H9 (cell line): ENCODE measurements at regions not wholly inside any gene's neighbourhood (a gene's known extent, or its start where the extent isn't known, plus 50 kb on each side); places are given as distances from the start of the nearest gene placed in this dataset.

ENCODE experiments used
- DNase-seq: peaks from one replicate; pipeline ENCODE4 v3.0.0-alpha.2; 2017
- H2AFZ ChIP-seq: one replicate; pipeline ENCODE4 v1.6.1; 2013; ENCODE audit warnings: mild to moderate bottlenecking, low read length, control low read depth, moderate library complexity
- H2AK5ac ChIP-seq: 2 replicates; pipeline ENCODE4 v1.6.1; 2013; ENCODE audit warnings: low read length, control low read depth, mixed read lengths; ENCODE audit not compliant: insufficient read length
- H2BK120ac ChIP-seq: one replicate; pipeline ENCODE4 v1.6.1; 2013; ENCODE audit warnings: low read depth, mild to moderate bottlenecking, low read length, control low read depth, inconsistent platforms; ENCODE audit not compliant: poor library complexity, severe bottlenecking
- H2BK12ac ChIP-seq: 2 replicates; pipeline ENCODE4 v1.6.1; 2013; ENCODE audit warnings: low read length, control low read depth, mixed read lengths, low read depth; ENCODE audit not compliant: insufficient read length
- H2BK15ac ChIP-seq: 2 replicates; pipeline ENCODE4 v1.6.1; 2013; ENCODE audit warnings: low read depth, low read length, control low read depth
- H2BK20ac ChIP-seq: one replicate; pipeline ENCODE4 v1.6.1; 2013; ENCODE audit warnings: low read depth, mild to moderate bottlenecking, low read length, control low read depth, inconsistent platforms; ENCODE audit not compliant: poor library complexity, severe bottlenecking
- H2BK5ac ChIP-seq: 2 replicates; pipeline ENCODE4 v1.6.1; 2013; ENCODE audit warnings: low read length, control low read depth, mixed read lengths; ENCODE audit not compliant: insufficient read length
- H3K14ac ChIP-seq: 2 replicates; pipeline ENCODE4 v1.6.1; 2013; ENCODE audit warnings: low read length, control low read depth; ENCODE audit not compliant: insufficient read depth
- H3K18ac ChIP-seq: 2 replicates; pipeline ENCODE4 v1.6.1; 2013; ENCODE audit warnings: low read depth, mild to moderate bottlenecking, mixed read lengths, low read length, control low read depth; ENCODE audit not compliant: insufficient read length
- H3K23ac ChIP-seq: 2 replicates; pipeline ENCODE4 v1.6.1; 2013; ENCODE audit warnings: low read length, control low read depth, mixed read lengths, low read depth; ENCODE audit not compliant: insufficient read length
- H3K23me2 ChIP-seq: 2 replicates; pipeline ENCODE4 v1.6.1; 2013; ENCODE audit warnings: low read depth, mild to moderate bottlenecking, mixed read lengths, low read length, control low read depth; ENCODE audit not compliant: insufficient read length, poor library complexity, severe bottlenecking
- H3K27ac ChIP-seq: 2 replicates; pipeline ENCODE4 v1.5.1; 2013; ENCODE audit warnings: low read length, control low read depth, mixed read lengths, low read depth; ENCODE audit not compliant: insufficient read length
- H3K27me3 ChIP-seq: 2 replicates; pipeline ENCODE4 v1.6.1; 2013; ENCODE audit warnings: low read length, control low read depth, inconsistent platforms; ENCODE audit not compliant: insufficient read depth
- H3K4ac ChIP-seq: 2 replicates; pipeline ENCODE4 v1.6.1; 2013; ENCODE audit warnings: low read depth, mild to moderate bottlenecking, control low read depth, inconsistent platforms, low read length, moderate library complexity
- H3K4me1 ChIP-seq: 2 replicates; pipeline ENCODE4 v1.6.1; 2013; ENCODE audit warnings: low read length, control low read depth, inconsistent platforms; ENCODE audit not compliant: insufficient read depth
- H3K4me2 ChIP-seq: 2 replicates; pipeline ENCODE4 v1.6.1; 2013; ENCODE audit warnings: low read length, control low read depth, mixed read lengths; ENCODE audit not compliant: insufficient read length, insufficient read depth
- H3K56ac ChIP-seq: 2 replicates; pipeline ENCODE4 v1.6.1; 2013; ENCODE audit warnings: low read depth, mild to moderate bottlenecking, mixed read lengths, low read length, control low read depth; ENCODE audit not compliant: insufficient read length
- H3K79me1 ChIP-seq: 2 replicates; pipeline ENCODE4 v1.6.1; 2013; ENCODE audit warnings: low read depth, mild to moderate bottlenecking, moderate library complexity, low read length, control low read depth, inconsistent platforms; ENCODE audit not compliant: insufficient read depth, poor library complexity, severe bottlenecking
- H3K79me2 ChIP-seq: 2 replicates; pipeline ENCODE4 v1.6.1; 2013; ENCODE audit warnings: low read length, control low read depth, inconsistent platforms; ENCODE audit not compliant: insufficient read depth
- H3K9ac ChIP-seq: 2 replicates; pipeline ENCODE4 v1.6.1; 2013; ENCODE audit warnings: low read length, control low read depth, mixed read lengths; ENCODE audit not compliant: insufficient read length; ENCODE audit errors: extremely low read depth
- H3K9me3 ChIP-seq: one replicate; pipeline ENCODE4 v1.6.1; 2013; ENCODE audit warnings: low read depth, low read length, inconsistent platforms; ENCODE audit not compliant: control insufficient read depth
- H3T11ph ChIP-seq: one replicate; pipeline ENCODE4 v1.6.1; 2013; ENCODE audit warnings: mild to moderate bottlenecking, low read length, control low read depth, inconsistent platforms
- H4K20me1 ChIP-seq: one replicate; pipeline ENCODE4 v1.6.1; 2013; ENCODE audit not compliant: control insufficient read depth, insufficient read length, insufficient read depth
- H4K5ac ChIP-seq: 2 replicates; pipeline ENCODE4 v1.6.1; 2013; ENCODE audit warnings: low read depth, mild to moderate bottlenecking, mixed read lengths, low read length, control low read depth; ENCODE audit not compliant: insufficient read length
- H4K8ac ChIP-seq: replicated peaks from 2 replicates; pipeline ENCODE4 v1.6.1; 2013; ENCODE audit warnings: low read length, control low read depth, mixed read lengths, low read depth; ENCODE audit not compliant: insufficient read length
- H4K91ac ChIP-seq: 2 replicates; pipeline ENCODE4 v1.6.1; 2013; ENCODE audit warnings: low read depth, mild to moderate bottlenecking, moderate library complexity, mixed read lengths, low read length, control low read depth; ENCODE audit not compliant: insufficient read length
- H3K27ac Mint-ChIP-seq, 3 experiments: 2 replicates in 2 of 3; 3 replicates in 1 of 3; pipeline ENCODE4 v1.8.0; 2020 to 2021; ENCODE audit warnings: mixed read lengths in 3 of 3, mild to moderate bottlenecking in 1 of 3, moderate library complexity in 1 of 3
- H3K27me3 Mint-ChIP-seq: 2 replicates; pipeline ENCODE4 v1.8.0; 2021; ENCODE audit warnings: low read depth, mild to moderate bottlenecking, moderate library complexity, mixed read lengths
- H3K36me3 Mint-ChIP-seq, 3 experiments: 2 replicates in 2 of 3; 3 replicates in 1 of 3; pipeline ENCODE4 v1.8.0; 2020 to 2021; ENCODE audit warnings: low read depth in 3 of 3, mixed read lengths in 3 of 3; ENCODE audit not compliant: insufficient read depth in 1 of 3
- H3K4me1 Mint-ChIP-seq, 2 experiments: 2 replicates each; pipeline ENCODE4 v1.8.0; 2020; ENCODE audit warnings: mixed read lengths in 2 of 2
- H3K4me3 Mint-ChIP-seq, 2 experiments: 2 replicates in 1 of 2; 3 replicates in 1 of 2; pipeline ENCODE4 v1.8.0; 2020 to 2021; ENCODE audit warnings: mild to moderate bottlenecking in 2 of 2, mixed read lengths in 2 of 2, moderate library complexity in 1 of 2
- H3K9me3 Mint-ChIP-seq, 2 experiments: 2 replicates in 1 of 2; 3 replicates in 1 of 2; pipeline ENCODE4 v1.8.0; 2020; ENCODE audit warnings: mild to moderate bottlenecking in 2 of 2, mixed read lengths in 2 of 2, moderate library complexity in 1 of 2
- CTCF ChIP-seq: fragments of 200-600 bp; sonication (generic); conservative IDR thresholded peaks from 3 replicates; pipeline ENCODE4 v1.8.0; 2021; ENCODE audit warnings: antibody characterized with exemption, mild to moderate bottlenecking
- WGBS: extraction: QIAGEN DNeasy Blood & Tissue Kit; methylation state at CpG from one replicate; pipeline ENCODE4 v1.1.7; 2013; ENCODE audit warnings: missing lambda C conversion rate, low lambda C conversion rate, mixed read lengths; ENCODE audit not compliant: insufficient read length; ENCODE audit errors: extremely low coverage; 5-methylcytosine and 5-hydroxymethylcytosine counted together

GRCh38 chr9:89864257-89864656, 259.4 kb downstream of the GADD45G start:
- Histone ChIP-seq H3K27ac (no peak overlapping the region), H2AFZ (no peak overlapping the region), H3K14ac (no peak overlapping the region), H2BK5ac (no peak overlapping the region), H3K4me2 (no peak overlapping the region), H3K56ac (no peak overlapping the region), H3K4me1 (no peaks in the 10 kb centered on the region), H2BK12ac (no peak overlapping the region), H4K91ac (no peak overlapping the region), H4K8ac (no peak overlapping the region), H4K5ac (no peak overlapping the region), H3K18ac (no peak overlapping the region), H3K9me3 (no peaks in the 10 kb centered on the region), H2BK20ac (no peak overlapping the region), H3T11ph (no peak overlapping the region), H3K23ac (no peak overlapping the region), H3K23me2 (no peaks in the 10 kb centered on the region), H3K9ac (no peak overlapping the region), H3K27me3 (no peaks in the 10 kb centered on the region), H2AK5ac (no peak overlapping the region), H4K20me1 (no peaks in the 10 kb centered on the region), H3K79me2 (no peaks in the 10 kb centered on the region), H2BK120ac (no peak overlapping the region), H3K4ac (no peak overlapping the region), H3K79me1 (no peaks in the 10 kb centered on the region), H2BK15ac (no peak overlapping the region)
- peaks cover under 1% of the 10 kb centered on the region; the same call in 1 of the 2 replicates for H3K27me3 Mint-ChIP-seq
- peaks cover 9 to 11% of the 10 kb centered on the region in 2 experiments; a peak in 3 of 4 replicates for H3K4me1 Mint-ChIP-seq
- no peak for TF ChIP-seq CTCF
- H3K27ac Mint-ChIP-seq = no peak overlapping the region
- H3K9me3 Mint-ChIP-seq = no peaks in the 10 kb centered on the region
- no peak overlapping the region for H3K4me3 Mint-ChIP-seq
- no peaks in the 10 kb centered on the region; a peak in 1 of 7 replicates for H3K36me3 Mint-ChIP-seq
- DNase-seq = no peak
- no CpG with 5 or more reads among the region's 5 CpGs for WGBS
